Glomerular visceral epithelial cell (primary cell): ENCODE measurements at regions not wholly inside any gene's neighbourhood (a gene's known extent, or its start where the extent isn't known, plus 50 kb on each side); places are given as distances from the start of the nearest gene placed in this dataset.
A peak's percentile ranks its signal among the peaks of the same experiment; 100 is the strongest.

Experiments used
- DNase-seq: peaks from one replicate; pipeline ENCODE4 v3.0.0-alpha.2; 2016; ENCODE audit errors: extremely low spot score

GRCh38 chr2:157150747-157151146, 106.8 kb upstream of the GALNT5 start:
- peak; percentile 68 for DNase-seq

GRCh38 chr2:157152362-157152761, 105.1 kb upstream of the GALNT5 start:
- no peak for DNase-seq

- no peak for DNase-seq
Observed at GRCh38 chr2:157155992-157156391, 101.5 kb upstream of the GALNT5 start.

DNA sequence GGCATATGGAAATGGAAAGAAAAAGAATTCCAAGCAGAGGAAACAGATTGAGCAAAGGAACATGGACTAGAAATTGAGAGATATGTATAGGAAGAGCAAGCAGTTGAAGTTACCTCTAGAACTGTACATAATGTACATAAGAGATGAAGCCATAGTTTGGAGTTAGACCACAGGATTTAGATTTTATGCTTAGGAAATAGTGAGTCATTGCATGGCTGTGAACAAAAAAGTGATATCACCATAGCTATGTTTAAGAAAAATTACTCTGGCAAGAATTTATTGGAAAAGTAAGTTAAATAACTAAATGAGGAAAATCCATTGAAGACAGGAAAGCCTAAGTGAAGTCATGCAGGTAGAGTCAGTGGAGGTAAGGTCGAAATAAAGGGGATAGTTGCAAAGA, 99.4 kb upstream of the GALNT5 start:
- peak; percentile 31 for DNase-seq

DNA sequence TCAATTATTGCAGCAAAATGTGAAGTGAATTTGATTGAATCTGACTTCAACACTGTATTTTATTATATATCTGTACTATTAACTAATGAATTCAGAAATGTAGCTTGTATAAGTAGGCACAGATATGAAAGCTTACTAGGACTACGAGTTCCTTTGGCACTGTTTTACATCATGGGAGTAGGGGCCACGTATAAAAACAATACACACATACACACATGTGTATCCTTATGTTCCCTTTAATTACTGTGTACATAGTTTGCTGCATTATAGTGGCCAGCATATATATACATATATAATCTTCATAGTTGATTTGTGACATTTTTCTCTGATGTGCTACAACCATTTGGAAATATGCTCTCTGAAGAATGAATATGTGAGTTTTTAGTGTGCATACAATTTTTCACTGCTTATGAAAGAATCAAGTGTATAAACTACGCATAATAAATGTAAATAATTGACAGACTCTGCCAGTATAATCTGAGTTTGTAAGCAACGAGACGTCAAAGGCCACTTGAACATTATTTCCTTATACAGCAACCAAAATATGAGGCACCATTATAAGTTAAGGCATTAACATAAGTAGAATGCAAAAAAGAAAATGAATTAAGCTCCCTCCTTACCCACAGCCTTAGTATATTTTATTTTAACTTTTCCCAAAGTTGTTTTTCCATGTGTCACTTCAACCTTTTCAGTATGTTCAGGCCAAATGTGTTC, 98.1 kb upstream of the GALNT5 start:
- DNase-seq, result no peak

DNA sequence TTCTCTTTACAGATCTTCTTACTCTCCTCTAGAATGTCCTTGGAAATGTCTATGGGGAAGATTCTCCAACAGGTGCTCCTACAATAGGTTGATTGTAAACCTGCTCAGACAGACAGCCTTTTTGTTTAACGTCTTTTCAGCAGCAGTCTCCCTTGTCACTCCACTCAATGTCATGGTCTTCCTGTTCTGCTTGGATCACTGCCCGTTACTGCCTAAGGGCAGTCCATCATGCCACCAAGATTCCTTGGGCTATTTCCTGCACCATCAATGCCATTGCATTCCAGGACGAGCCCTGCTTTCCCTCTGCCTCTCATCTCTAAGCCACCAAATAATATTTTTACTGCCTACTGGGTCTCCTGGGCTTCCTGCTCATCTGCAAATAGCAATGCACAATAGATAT, 97.4 kb upstream of the GALNT5 start:
- no peak for DNase-seq

GRCh38 chr2:157164370-157164769, 93.1 kb upstream of the GALNT5 start:
- no peak for DNase-seq

GRCh38 chr2:157164891-157165290, 92.6 kb upstream of the GALNT5 start:
- DNase-seq, result no peak

- DNase-seq, result no peak
Observed at GRCh38 chr2:157168501-157168900, 89.0 kb upstream of the GALNT5 start.

DNA sequence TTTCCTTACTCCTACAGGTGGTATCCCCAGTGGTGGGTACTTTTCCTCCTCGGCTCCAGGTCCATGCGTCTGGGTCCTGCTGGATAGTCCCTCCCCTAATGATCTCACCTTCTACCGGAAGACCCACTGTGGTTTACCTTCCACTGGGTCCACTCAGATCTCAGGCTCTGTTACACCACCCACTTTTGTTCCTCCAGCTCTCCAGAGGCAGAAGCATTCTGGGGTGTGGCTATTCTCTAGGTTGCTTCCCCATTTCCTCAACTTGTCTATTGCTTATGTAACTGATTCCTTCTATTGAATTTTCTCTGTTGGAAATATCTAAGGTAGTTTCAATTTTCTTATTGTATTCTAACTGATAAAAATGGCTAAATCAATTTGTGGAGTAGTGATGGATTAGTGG, 87.6 kb upstream of the GALNT5 start:
- DNase-seq, result no peak

GRCh38 chr2:157170299-157170698, 87.2 kb upstream of the GALNT5 start:
- DNase-seq, result no peak

GRCh38 chr2:157172239-157172638, 85.3 kb upstream of the GALNT5 start:
- no peak for DNase-seq

GRCh38 chr2:157172866-157173578, 84.5 kb upstream of the GALNT5 start:
- no peak for DNase-seq

GRCh38 chr2:157173740-157174184, 83.7 kb upstream of the GALNT5 start:
- peak; percentile 95 for DNase-seq

GRCh38 chr2:157174321-157174720, 83.2 kb upstream of the GALNT5 start:
- DNase-seq, result no peak

GRCh38 chr2:157176602-157177001, 80.9 kb upstream of the GALNT5 start:
- no peak for DNase-seq

GRCh38 chr2:157178874-157179273, 78.6 kb upstream of the GALNT5 start:
- DNase-seq, result no peak

DNA sequence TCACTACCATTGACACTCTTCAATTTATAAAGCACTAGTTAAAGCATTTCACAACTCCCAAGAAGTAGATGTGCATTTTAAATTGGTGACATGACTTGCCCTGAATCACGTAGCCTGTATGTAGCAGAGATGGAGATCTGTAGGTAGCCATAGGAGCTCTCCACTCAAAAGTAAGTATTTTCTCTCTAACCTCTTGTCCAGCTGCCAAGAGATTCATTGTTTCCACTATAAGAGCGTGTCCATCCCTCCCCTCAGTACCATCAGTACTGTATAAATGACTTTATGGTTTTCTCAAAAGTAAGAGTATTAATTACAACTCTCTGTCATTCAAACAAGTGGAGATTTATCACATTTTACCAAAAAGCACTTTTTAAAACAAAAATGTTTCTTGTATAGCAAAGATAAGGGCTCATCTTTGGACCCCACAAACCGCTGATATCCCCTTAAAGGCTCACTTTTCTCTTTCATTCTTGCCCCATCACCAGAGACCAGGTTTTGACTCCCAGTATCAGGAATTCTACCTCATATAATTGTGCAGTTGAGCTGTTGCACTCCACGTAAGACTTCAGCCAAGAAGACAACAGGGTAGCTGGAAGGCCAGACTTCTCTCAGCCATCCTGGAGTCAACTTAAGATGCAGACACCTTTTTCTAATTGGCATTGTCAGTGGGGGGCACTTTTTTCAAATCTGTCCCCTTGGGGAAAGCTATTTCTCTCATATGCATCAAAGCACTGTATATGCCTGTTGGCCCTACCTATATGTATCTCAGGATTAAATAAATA, 78.0 kb upstream of the GALNT5 start:
- DNase-seq, result no peak

DNA sequence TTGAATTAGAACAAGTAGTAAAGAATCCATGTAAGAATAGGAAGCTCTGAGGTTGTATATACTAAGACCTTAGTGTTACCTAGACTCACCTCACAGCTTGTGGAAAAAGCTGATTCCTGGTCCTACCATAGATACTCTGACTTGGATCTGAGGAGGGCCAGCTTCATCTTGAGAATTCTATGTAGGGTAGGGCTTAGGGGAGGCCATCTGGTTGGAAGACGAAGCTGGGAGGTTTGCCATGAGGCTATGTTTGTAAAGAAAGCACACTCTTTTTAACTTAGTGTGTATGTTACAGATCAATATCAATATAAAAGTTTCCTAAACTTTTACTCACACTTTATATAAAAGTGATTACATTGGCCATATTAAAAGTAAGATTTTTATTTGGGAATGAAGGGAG, 77.1 kb upstream of the GALNT5 start:
- DNase-seq, result no peak

GRCh38 chr2:157181234-157181633, 76.3 kb upstream of the GALNT5 start:
- DNase-seq, result no peak

DNA sequence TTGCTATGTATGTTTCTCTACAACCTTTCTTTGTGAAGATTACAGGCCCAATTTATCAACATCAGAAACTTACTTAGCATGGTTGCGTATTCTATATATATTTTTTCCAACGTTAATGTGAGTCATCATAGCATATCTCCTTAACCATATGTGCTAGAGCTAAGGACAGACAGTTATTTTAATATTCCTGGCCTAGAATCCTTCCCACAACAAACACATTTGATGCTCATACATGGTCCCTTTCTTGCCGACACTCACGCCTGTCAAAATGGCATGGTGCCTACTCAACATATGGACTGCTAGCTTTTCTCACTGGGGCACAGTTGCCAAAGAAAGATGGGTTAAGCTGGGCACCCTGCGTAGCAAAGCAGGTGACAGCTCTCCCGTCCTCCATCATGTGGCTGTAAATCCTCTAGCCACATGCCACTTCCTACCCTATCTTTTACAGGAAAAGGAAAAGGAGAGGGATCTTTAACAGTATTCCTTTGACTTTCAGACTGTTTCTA, 75.2 kb upstream of the GALNT5 start:
- no peak for DNase-seq

GRCh38 chr2:157182834-157183396, 74.6 kb upstream of the GALNT5 start:
- peak; percentile 30 for DNase-seq
